Effector memory CD4-positive, alpha-beta T cell (primary cell): ENCODE measurements at regions not wholly inside any gene's neighbourhood (a gene's known extent, or its start where the extent isn't known, plus 50 kb on each side); places are given as distances from the start of the nearest gene placed in this dataset.

Source experiments
- DNase-seq, 3 donors: peaks; one replicate each; pipeline ENCODE4 v3.0.0-alpha.2; 2020
- H3K27ac ChIP-seq: 2 replicates; pipeline ENCODE4 v1.7.0; 2013; ENCODE audit warnings: mild to moderate bottlenecking, low read length, moderate library complexity; ENCODE audit not compliant: insufficient read depth, poor library complexity, severe bottlenecking
- H3K27me3 ChIP-seq: replicated peaks from 2 replicates; pipeline ENCODE4 v1.7.0; 2013; ENCODE audit warnings: mild to moderate bottlenecking, low read length; ENCODE audit not compliant: insufficient read depth, control insufficient read depth, poor library complexity, severe bottlenecking
- H3K36me3 ChIP-seq: 2 replicates; pipeline ENCODE4 v1.7.0; 2013; ENCODE audit warnings: mild to moderate bottlenecking, low read length, moderate library complexity; ENCODE audit not compliant: control insufficient read depth, insufficient read depth
- H3K4me1 ChIP-seq: 2 replicates; pipeline ENCODE4 v1.7.0; 2013; ENCODE audit warnings: low read length, mild to moderate bottlenecking; ENCODE audit not compliant: control insufficient read depth, insufficient read depth, poor library complexity, severe bottlenecking
- H3K4me3 ChIP-seq: 2 replicates; pipeline ENCODE4 v1.7.0; 2013; ENCODE audit warnings: low read length, low read depth, mild to moderate bottlenecking; ENCODE audit not compliant: insufficient read depth, poor library complexity, severe bottlenecking
- H3K9me3 ChIP-seq: 2 replicates; pipeline ENCODE4 v1.7.0; 2013; ENCODE audit warnings: mild to moderate bottlenecking, low read length, moderate library complexity; ENCODE audit not compliant: control insufficient read depth

- Histone ChIP-seq H3K9me3 (no peaks in the 10 kb centered on the region), H3K27ac (no peak overlapping the region), H3K27me3 (no peaks in the 10 kb centered on the region), H3K4me1 (no peaks in the 10 kb centered on the region), H3K36me3 (no peaks in the 10 kb centered on the region), H3K4me3 (no peak overlapping the region)
- DNase-seq: no peak
Observed at GRCh38 chr5:38107096-38107495, 151.3 kb upstream of the EGFLAM start.

- Histone ChIP-seq H3K27ac (no peak overlapping the region), H3K9me3 (no peaks in the 10 kb centered on the region), H3K36me3 (no peaks in the 10 kb centered on the region), H3K27me3 (no peaks in the 10 kb centered on the region), H3K4me1 (no peaks in the 10 kb centered on the region), H3K4me3 (no peak overlapping the region)
- DNase-seq: no peak
Observed at GRCh38 chr5:38105801-38106200, 152.6 kb upstream of the EGFLAM start.

GRCh38 chr5:38105231-38105570 lies 153.2 kb upstream of the EGFLAM start:
- Histone ChIP-seq H3K27me3 (no peaks in the 10 kb centered on the region), H3K27ac (no peak overlapping the region), H3K9me3 (no peaks in the 10 kb centered on the region), H3K4me1 (no peaks in the 10 kb centered on the region), H3K4me3 (no peak overlapping the region), H3K36me3 (no peaks in the 10 kb centered on the region)
- DNase-seq: no peak

GRCh38 chr5:38104497-38105230 lies 153.7 kb upstream of the EGFLAM start:
- Histone ChIP-seq H3K9me3 (no peaks in the 10 kb centered on the region), H3K4me1 (no peaks in the 10 kb centered on the region), H3K36me3 (no peaks in the 10 kb centered on the region), H3K4me3 (no peak overlapping the region), H3K27ac (no peak overlapping the region), H3K27me3 (no peaks in the 10 kb centered on the region)
- DNase-seq: no peak

- Histone ChIP-seq H3K36me3 (no peaks in the 10 kb centered on the region), H3K4me3 (no peak overlapping the region)
Observed at GRCh38 chr5:38101897-38102296, 156.5 kb upstream of the EGFLAM start.

GRCh38 chr5:38099205-38100168 lies 158.9 kb upstream of the EGFLAM start:
- Histone ChIP-seq H3K4me1 (no peaks in the 10 kb centered on the region), H3K27me3 (no peaks in the 10 kb centered on the region), H3K9me3 (no peaks in the 10 kb centered on the region), H3K36me3 (no peaks in the 10 kb centered on the region), H3K27ac (no peak overlapping the region), H3K4me3 (no peak overlapping the region)
- DNase-seq: no peak

More at GRCh38 chr5:38101897-38102296, 156.5 kb upstream of the EGFLAM start:
- Histone ChIP-seq H3K27ac (no peak overlapping the region), H3K27me3 (no peaks in the 10 kb centered on the region), H3K9me3 (no peaks in the 10 kb centered on the region), H3K4me1 (no peaks in the 10 kb centered on the region)
- no peak for DNase-seq

- Histone ChIP-seq H3K4me1 (no peaks in the 10 kb centered on the region), H3K27ac (no peak overlapping the region), H3K4me3 (no peak overlapping the region), H3K9me3 (no peaks in the 10 kb centered on the region), H3K27me3 (no peaks in the 10 kb centered on the region), H3K36me3 (no peaks in the 10 kb centered on the region)
- no peak for DNase-seq
Observed at GRCh38 chr5:38094889-38095288, 163.5 kb upstream of the EGFLAM start.

- no peaks in the 10 kb centered on the region for H3K27me3 ChIP-seq
- no peak overlapping the region for H3K4me3 ChIP-seq
- no peak for DNase-seq
- H3K27ac ChIP-seq: no peak overlapping the region
- no peaks in the 10 kb centered on the region for H3K36me3 ChIP-seq
- no peaks in the 10 kb centered on the region for H3K9me3 ChIP-seq
- no peaks in the 10 kb centered on the region for H3K4me1 ChIP-seq
Observed at GRCh38 chr5:38093855-38094254, 164.5 kb upstream of the EGFLAM start.

GRCh38 chr5:38086777-38087176 lies 171.6 kb upstream of the EGFLAM start:
- Histone ChIP-seq H3K36me3 (no peaks in the 10 kb centered on the region), H3K4me3 (no peak overlapping the region), H3K27ac (no peak overlapping the region), H3K27me3 (no peaks in the 10 kb centered on the region), H3K9me3 (no peaks in the 10 kb centered on the region), H3K4me1 (no peaks in the 10 kb centered on the region)
- DNase-seq: no peak
